ENCODE measurements at regions not wholly inside any gene's neighbourhood (a gene's known extent, or its start where the extent isn't known, plus 50 kb on each side); places are given as distances from the start of the nearest gene placed in this dataset.

- no peak for DNase-seq (ENCODE audit: low spot score)
- peak; percentile 75 for FAIRE-seq
Observed at GRCh38 chr3:102104033-102104432, 254.7 kb downstream of the NFKBIZ start.

- FAIRE-seq = no peak
Observed at GRCh38 chr3:102105193-102105592, 255.9 kb downstream of the NFKBIZ start.

GRCh38 chr3:102106416-102107097 lies 257.2 kb downstream of the NFKBIZ start:
- DNase-seq (ENCODE audit: low spot score) (peak; percentile 30), FAIRE-seq (no peak)

More at GRCh38 chr3:102105193-102105592, 255.9 kb downstream of the NFKBIZ start:
- no peak for DNase-seq (ENCODE audit: low spot score)

- FAIRE-seq = no peak
Observed at GRCh38 chr3:102112704-102113230, 263.5 kb downstream of the NFKBIZ start.

GRCh38 chr3:102113421-102114041 lies 264.2 kb downstream of the NFKBIZ start:
- DNase-seq (ENCODE audit: low spot score) (peak; percentile 98), FAIRE-seq (peak; percentile 100)

More at GRCh38 chr3:102112704-102113230, 263.5 kb downstream of the NFKBIZ start:
- peak; percentile 48 for DNase-seq (ENCODE audit: low spot score)

- DNase-seq (ENCODE audit: low spot score) (no peak), FAIRE-seq (no peak)
Observed at GRCh38 chr3:102114264-102114979, 265.1 kb downstream of the NFKBIZ start.

- no peak for FAIRE-seq
Observed at GRCh38 chr3:102122527-102122926, 273.2 kb downstream of the NFKBIZ start.

GRCh38 chr3:102123590-102124190 lies 274.4 kb downstream of the NFKBIZ start:
- FAIRE-seq (no peak), DNase-seq (ENCODE audit: low spot score) (no peak)

More at GRCh38 chr3:102122527-102122926, 273.2 kb downstream of the NFKBIZ start:
- no peak for DNase-seq (ENCODE audit: low spot score)

- no peak for DNase-seq (ENCODE audit: low spot score)
- no peak for FAIRE-seq
Observed at GRCh38 chr3:102124282-102124681, 275.0 kb downstream of the NFKBIZ start.

GRCh38 chr3:102124704-102125103 lies 275.4 kb downstream of the NFKBIZ start:
- DNase-seq (ENCODE audit: low spot score) (no peak), FAIRE-seq (no peak)

- FAIRE-seq (no peak), DNase-seq (ENCODE audit: low spot score) (no peak)
Observed at GRCh38 chr3:102125197-102125993, 276.1 kb downstream of the NFKBIZ start.

- no peak for DNase-seq (ENCODE audit: low spot score)
- no peak for FAIRE-seq
Observed at GRCh38 chr3:102125994-102126368, 276.7 kb downstream of the NFKBIZ start.

- peak; percentile 89 for FAIRE-seq
- peak; percentile 77 for DNase-seq (ENCODE audit: low spot score)
Observed at GRCh38 chr3:102129760-102130608, 280.7 kb downstream of the NFKBIZ start.

- FAIRE-seq (no peak), DNase-seq (ENCODE audit: low spot score) (no peak)
Observed at GRCh38 chr3:102132370-102132769, 283.1 kb downstream of the NFKBIZ start.

- FAIRE-seq (no peak), DNase-seq (ENCODE audit: low spot score) (no peak)
Observed at GRCh38 chr3:102133376-102133775, 284.1 kb downstream of the NFKBIZ start.

- DNase-seq (ENCODE audit: low spot score) (no peak), FAIRE-seq (no peak)
Observed at GRCh38 chr3:102135316-102135715, 286.0 kb downstream of the NFKBIZ start.

GRCh38 chr3:102136183-102136582 lies 286.9 kb downstream of the NFKBIZ start:
- DNase-seq (ENCODE audit: low spot score) (peak; percentile 34), FAIRE-seq (peak; percentile 61)

GRCh38 chr3:102140116-102140515 lies 290.8 kb downstream of the NFKBIZ start:
- no peak for FAIRE-seq
- DNase-seq (ENCODE audit: low spot score) = no peak

GRCh38 chr3:102141096-102141927 lies 292.0 kb downstream of the NFKBIZ start:
- no peak for FAIRE-seq

More at GRCh38 chr3:102141096-102141927, 292.0 kb downstream of the NFKBIZ start:
- DNase-seq (ENCODE audit: low spot score) = no peak
